PC-3 (cell line): ENCODE measurements at regions not wholly inside any gene's neighbourhood (a gene's known extent, or its start where the extent isn't known, plus 50 kb on each side); places are given as distances from the start of the nearest gene placed in this dataset.

Experiments
- ATAC-seq: fragments of 200-7000 bp; cut with Tn5 transposase; 2 replicates; pipeline ENCODE4 v1.9.1; 2020; ENCODE audit warnings: mild to moderate bottlenecking, moderate library complexity
- BruUV-seq: library from RNA; stranded (reverse); fragments of 400-500 nt; replicated peaks from 2 replicates; lab custom pipeline; 2021; lab: Mats Ljungman, UMichigan
- CTCF ChIA-PET: fragments of 300-600 bp; sonication (Branson Sonifier 250); formaldehyde crosslinking; loops from one replicate; lab custom pipeline; 2022; ENCODE audit warnings: antibody characterized with exemption; lab: Charles Lee
- POLR2A ChIA-PET: fragments of 300-600 bp; sonication (Branson Sonifier 250); formaldehyde crosslinking; loops from one replicate; lab custom pipeline; 2022; ENCODE audit warnings: antibody characterized with exemption; ENCODE audit not compliant: unreplicated experiment; lab: Charles Lee
- DNase-seq: peaks from one replicate; pipeline ENCODE4 v3.0.0-alpha.2; 2015
- H2AFZ ChIP-seq: fragments of 300-600 bp; sonication (generic); 2 replicates; pipeline ENCODE4 v1.6.0; 2016; ENCODE audit warnings: antibody characterized with exemption, low read length
- H3F3A ChIP-seq: fragments of 300-600 bp; sonication (generic); one replicate; pipeline ENCODE4 v1.6.0; 2017; ENCODE audit warnings: antibody characterized with exemption, low read length, control low read depth, mild to moderate bottlenecking; ENCODE audit not compliant: unreplicated experiment
- H3K27ac ChIP-seq: fragments of 300-600 bp; sonication (generic); 2 replicates; pipeline ENCODE4 v1.5.1; 2016; ENCODE audit warnings: mild to moderate bottlenecking, low read length
- H3K27me3 ChIP-seq: fragments of 300-600 bp; sonication (generic); 2 replicates; pipeline ENCODE4 v1.6.1; 2016; ENCODE audit warnings: low read length, mixed read lengths
- H3K36me3 ChIP-seq: fragments of 300-600 bp; sonication (generic); 2 replicates; pipeline ENCODE4 v1.6.1; 2016; ENCODE audit warnings: low read depth, mixed run types, low read length, mixed read lengths
- H3K4me1 ChIP-seq: fragments of 300-600 bp; sonication (generic); 2 replicates; pipeline ENCODE4 v1.5.1; 2016; ENCODE audit warnings: low read length; ENCODE audit not compliant: insufficient read depth
- H3K4me2 ChIP-seq: fragments of 300-600 bp; sonication (generic); 2 replicates; pipeline ENCODE4 v1.6.0; 2016; ENCODE audit warnings: low read length
- H3K4me3 ChIP-seq: fragments of 300-600 bp; sonication (generic); 2 replicates; pipeline ENCODE4 v1.5.1; 2016; ENCODE audit warnings: mild to moderate bottlenecking, low read length, mixed read lengths
- H3K79me2 ChIP-seq: fragments of 300-600 bp; sonication (generic); 2 replicates; pipeline ENCODE4 v1.6.1; 2017; ENCODE audit warnings: low read length, mixed read lengths
- H3K9ac ChIP-seq: fragments of 300-600 bp; sonication (generic); 2 replicates; pipeline ENCODE4 v1.6.0; 2016; ENCODE audit warnings: mild to moderate bottlenecking, low read length
- H3K9me2 ChIP-seq: fragments of 300-600 bp; sonication (generic); replicated peaks from 2 replicates; pipeline ENCODE4 v1.6.1; 2016; ENCODE audit warnings: mixed run types, low read length, mixed read lengths
- H3K9me3 ChIP-seq: fragments of 300-600 bp; sonication (generic); 2 replicates; pipeline ENCODE4 v1.6.1; 2016; ENCODE audit warnings: low read length, mixed read lengths
- H4K20me1 ChIP-seq: fragments of 300-600 bp; sonication (generic); 2 replicates; pipeline ENCODE4 v1.6.1; 2016; ENCODE audit warnings: low read length, mixed read lengths
- EZH2 ChIP-seq: fragments of 300-600 bp; sonication (generic); IDR thresholded peaks from one replicate; pipeline ENCODE4 v1.6.1; 2017; ENCODE audit warnings: antibody characterized with exemption, mild to moderate bottlenecking, low read length; ENCODE audit not compliant: unreplicated experiment
- EZH2phosphoT487 ChIP-seq: fragments of 300-600 bp; sonication (generic); IDR thresholded peaks from 2 replicates; pipeline ENCODE4 v1.6.1; 2018; ENCODE audit warnings: mild to moderate bottlenecking, antibody characterized with exemption, low read length, borderline replicate concordance
- intact Hi-C: fragments of 100-400 bp; cut with micrococcal nuclease; formaldehyde crosslinking; loops from 2 replicates; pipeline ENCODE4 v1.9.0; 2023
- TF ChIP-seq, protein P1 (sequence below): fragments of 300-600 bp; sonication (generic); conservative IDR thresholded peaks from 2 replicates; pipeline ENCODE4 v1.5.1; 2017; ENCODE audit warnings: antibody characterized with exemption, low read depth, mild to moderate bottlenecking, low read length

DNA sequence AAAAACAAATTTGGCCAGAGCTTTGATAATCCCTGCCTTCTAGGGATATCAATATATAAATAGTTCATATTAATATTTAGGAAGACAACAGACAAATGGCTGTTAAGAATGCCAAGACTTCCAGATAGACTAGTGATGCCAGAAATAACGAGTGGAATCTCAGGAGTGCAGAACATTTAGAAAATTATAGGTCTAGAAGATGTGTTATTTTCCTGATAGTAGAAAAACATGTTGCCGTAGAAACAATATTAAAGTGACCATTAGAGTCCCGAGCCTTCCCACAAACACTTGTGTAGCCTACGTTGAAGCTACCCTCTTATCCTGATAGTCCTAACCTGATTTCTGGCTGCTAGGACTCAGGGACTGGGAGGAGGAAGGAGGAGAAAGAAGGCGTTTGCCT is 54.3 kb upstream of the ITGA6 start:
- TF ChIP-seq, protein P1, sequence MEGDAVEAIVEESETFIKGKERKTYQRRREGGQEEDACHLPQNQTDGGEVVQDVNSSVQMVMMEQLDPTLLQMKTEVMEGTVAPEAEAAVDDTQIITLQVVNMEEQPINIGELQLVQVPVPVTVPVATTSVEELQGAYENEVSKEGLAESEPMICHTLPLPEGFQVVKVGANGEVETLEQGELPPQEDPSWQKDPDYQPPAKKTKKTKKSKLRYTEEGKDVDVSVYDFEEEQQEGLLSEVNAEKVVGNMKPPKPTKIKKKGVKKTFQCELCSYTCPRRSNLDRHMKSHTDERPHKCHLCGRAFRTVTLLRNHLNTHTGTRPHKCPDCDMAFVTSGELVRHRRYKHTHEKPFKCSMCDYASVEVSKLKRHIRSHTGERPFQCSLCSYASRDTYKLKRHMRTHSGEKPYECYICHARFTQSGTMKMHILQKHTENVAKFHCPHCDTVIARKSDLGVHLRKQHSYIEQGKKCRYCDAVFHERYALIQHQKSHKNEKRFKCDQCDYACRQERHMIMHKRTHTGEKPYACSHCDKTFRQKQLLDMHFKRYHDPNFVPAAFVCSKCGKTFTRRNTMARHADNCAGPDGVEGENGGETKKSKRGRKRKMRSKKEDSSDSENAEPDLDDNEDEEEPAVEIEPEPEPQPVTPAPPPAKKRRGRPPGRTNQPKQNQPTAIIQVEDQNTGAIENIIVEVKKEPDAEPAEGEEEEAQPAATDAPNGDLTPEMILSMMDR: no peak
- no peak for TF ChIP-seq EZH2phosphoT487
- no peak for TF ChIP-seq EZH2
- ChIA-PET CTCF (no interaction called here), POLR2A (interaction anchor here (0.6 kb wide), 1 partner anchor 196 kb away, joined by 5 read pairs; no protein-coding TSS in a partner anchor)
- Histone ChIP-seq H3K4me2 (no peak overlapping the region), H3K9me3 (no peaks in the 10 kb centered on the region), H2AFZ (no peak overlapping the region), H3K27me3 (no peaks in the 10 kb centered on the region), H3F3A (no peaks in the 10 kb centered on the region), H3K9ac (no peak overlapping the region), H3K4me1 (no peaks in the 10 kb centered on the region), H3K36me3 (no peaks in the 10 kb centered on the region), H3K4me3 (no peak overlapping the region), H3K27ac (no peak overlapping the region), H3K79me2 (no peaks in the 10 kb centered on the region), H3K9me2 (no peaks in the 10 kb centered on the region), H4K20me1 (no peaks in the 10 kb centered on the region)
- intact Hi-C loops: no loop called here
- no TSS peak for BruUV-seq
- DNase-seq: no peak
- no peak for ATAC-seq

DNA sequence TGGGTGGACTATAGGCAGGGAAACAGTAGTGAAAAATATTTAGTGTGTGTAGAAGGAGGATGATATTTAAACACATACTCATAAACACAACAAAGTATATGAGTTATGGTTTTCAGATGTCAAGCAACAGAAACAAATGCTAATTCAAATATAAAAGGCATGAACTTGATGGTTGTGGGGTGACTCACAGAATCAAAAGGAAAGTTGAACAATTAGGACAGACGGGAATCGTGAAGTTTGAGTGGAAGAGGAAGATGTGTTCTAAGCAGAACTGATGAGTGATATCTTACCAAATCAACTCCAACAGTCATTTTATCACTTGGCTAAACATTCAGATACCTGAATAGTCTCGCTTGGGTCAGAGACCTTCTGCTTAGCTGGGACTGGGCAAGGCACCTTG is 53.6 kb upstream of the ITGA6 start:
- H3K9me3 ChIP-seq: no peaks in the 10 kb centered on the region
- no peaks in the 10 kb centered on the region for H3K36me3 ChIP-seq
- no peaks in the 10 kb centered on the region for H3K9me2 ChIP-seq
- TF ChIP-seq EZH2phosphoT487 (no peak), EZH2 (no peak)
- TF ChIP-seq, protein P1: no peak
- no peak overlapping the region for H3K4me3 ChIP-seq
- ChIA-PET CTCF (no interaction called here), POLR2A (no interaction called here)
- no TSS peak for BruUV-seq
- no peaks in the 10 kb centered on the region for H3K4me1 ChIP-seq
- peak; percentile 31 for DNase-seq
- no peaks in the 10 kb centered on the region for H3F3A ChIP-seq
- intact Hi-C loops: no loop called here
- no peaks in the 10 kb centered on the region for H3K79me2 ChIP-seq
- H2AFZ ChIP-seq: no peak overlapping the region
- no peak overlapping the region for H3K4me2 ChIP-seq
- no peak overlapping the region for H3K9ac ChIP-seq
- no peaks in the 10 kb centered on the region for H3K27me3 ChIP-seq
- peak; percentile 22; the same call in 1 of the 2 replicates for ATAC-seq
- H4K20me1 ChIP-seq: no peaks in the 10 kb centered on the region
- no peak overlapping the region for H3K27ac ChIP-seq

DNA sequence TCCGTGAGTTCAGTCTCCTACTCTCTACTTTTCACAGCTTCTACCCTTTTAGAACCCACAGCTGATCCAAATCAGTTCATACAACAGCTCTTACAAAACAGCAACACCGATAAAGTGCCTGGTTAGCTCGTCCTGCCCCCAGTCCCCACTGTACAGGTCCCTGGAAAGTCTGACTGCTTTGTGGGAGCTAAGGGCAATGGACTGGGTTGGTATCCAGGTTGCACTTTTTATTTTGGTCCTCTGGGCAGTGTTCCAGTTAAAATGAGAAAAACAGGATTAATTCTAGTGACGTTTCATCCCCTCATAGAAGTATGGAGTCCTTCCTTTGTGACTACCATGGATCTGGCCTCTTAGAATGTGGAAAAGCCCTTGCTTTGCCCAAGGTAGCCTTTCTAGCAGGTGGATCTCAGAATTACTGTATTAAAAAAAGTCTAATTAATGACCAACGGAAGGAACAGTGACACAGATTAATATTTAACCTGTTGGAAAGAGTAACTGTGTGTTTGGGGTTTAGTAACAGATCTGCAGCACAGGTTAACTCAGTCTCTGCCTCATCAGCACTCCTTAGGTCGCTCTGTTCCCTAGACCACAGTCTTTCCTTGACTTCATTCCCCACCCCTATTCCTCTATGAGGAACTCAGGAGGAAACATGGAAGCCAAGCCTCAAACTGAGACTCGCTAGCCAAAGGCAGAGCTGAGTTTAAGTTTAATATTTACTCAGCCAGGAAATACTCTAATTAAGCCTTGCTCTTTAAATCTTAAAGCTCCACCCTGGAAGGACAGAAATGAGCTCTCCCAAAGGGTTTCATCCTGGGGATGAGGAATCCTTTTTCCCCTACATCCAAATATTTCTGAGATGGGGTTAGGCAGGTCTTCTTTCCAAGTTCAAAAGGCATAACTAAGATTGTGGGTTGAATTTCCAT is 52.8 kb upstream of the ITGA6 start:
- Histone ChIP-seq H3K9me2 (no peaks in the 10 kb centered on the region), H3F3A (no peaks in the 10 kb centered on the region), H2AFZ (no peak overlapping the region), H3K27ac (no peak overlapping the region), H3K9me3 (no peaks in the 10 kb centered on the region), H3K4me3 (no peak overlapping the region), H3K36me3 (no peaks in the 10 kb centered on the region), H4K20me1 (no peaks in the 10 kb centered on the region), H3K79me2 (no peaks in the 10 kb centered on the region), H3K27me3 (no peaks in the 10 kb centered on the region), H3K4me2 (no peak overlapping the region), H3K4me1 (no peaks in the 10 kb centered on the region), H3K9ac (no peak overlapping the region)
- no TSS peak for BruUV-seq
- CTCF ChIA-PET: no interaction called here
- DNase-seq (no peak), ATAC-seq (no peak)
- intact Hi-C loops: no loop called here
- TF ChIP-seq, protein P1: no peak
- TF ChIP-seq EZH2: no peak
- POLR2A ChIA-PET: no interaction called here
